ENCODE measurements at regions not wholly inside any gene's neighbourhood (a gene's known extent, or its start where the extent isn't known, plus 50 kb on each side); places are given as distances from the start of the nearest gene placed in this dataset.

DNA sequence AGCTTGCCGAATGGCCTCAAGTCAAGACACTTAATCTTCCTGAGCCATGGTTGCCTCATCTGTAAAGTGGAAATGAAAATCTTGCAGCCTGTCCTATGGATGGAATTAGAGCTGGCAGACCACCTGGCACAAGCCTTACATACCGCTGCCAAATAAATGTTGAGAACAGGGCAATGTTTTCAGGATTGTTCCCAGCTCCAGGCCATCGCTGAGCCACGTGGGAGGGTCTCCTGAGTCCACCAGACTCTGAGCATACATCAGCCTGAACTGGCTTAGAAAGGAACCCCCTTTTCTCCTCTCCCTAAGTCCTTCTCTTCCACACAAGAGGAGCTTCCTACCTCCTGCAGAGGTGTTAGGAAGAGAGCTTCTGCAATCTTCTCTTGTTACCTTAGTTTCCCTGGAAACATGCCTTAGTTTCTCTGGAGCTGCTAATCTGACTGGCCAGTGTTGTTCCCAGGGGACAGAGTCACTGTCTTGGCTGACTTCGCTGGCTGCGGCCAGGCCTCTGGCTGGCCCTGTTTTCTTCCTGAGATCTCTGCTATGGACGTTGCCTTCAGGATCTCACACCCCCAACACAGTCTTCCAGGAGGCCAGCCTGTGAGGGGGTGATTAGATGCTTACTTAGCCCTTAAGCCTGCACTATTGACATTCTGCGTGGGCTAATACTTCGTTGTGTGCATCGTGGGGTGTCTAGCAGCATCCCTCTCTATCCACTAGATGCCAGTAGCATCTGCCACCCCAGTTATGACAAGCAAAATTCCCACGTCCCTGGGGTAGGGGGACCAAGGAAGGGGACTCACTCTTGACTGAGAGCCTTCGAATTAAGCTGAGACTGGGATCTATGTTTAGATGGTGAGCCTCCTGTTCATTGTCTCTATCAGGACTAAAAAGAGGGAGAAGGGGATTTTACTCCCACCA is 62.2 kb downstream of the BOD1 start:
- Histone ChIP-seq H3K9me3 (ENCODE audit: insufficient read depth, low read depth, low read length) (no peaks in the 10 kb centered on the region), H3K79me2 (ENCODE audit: control insufficient read depth, insufficient read depth, low read length, poor library complexity) (no peaks in the 10 kb centered on the region), H2BK12ac (ENCODE audit: low read length) (no peak overlapping the region), H3K27me3 (ENCODE audit: insufficient read depth, low read length) (no peaks in the 10 kb centered on the region), H2AFZ (ENCODE audit: insufficient read depth, low read length, poor library complexity) (no peak overlapping the region), H3K4ac (ENCODE audit: low read depth, low read length) (no peak overlapping the region), H3K27ac (ENCODE audit: low read depth, low read length) (no peak overlapping the region), H3K23ac (ENCODE audit: low read length) (no peak overlapping the region), H2BK120ac (ENCODE audit: insufficient read depth, low read length, poor library complexity) (no peak overlapping the region), H4K91ac (ENCODE audit: low read depth, low read length) (no peak overlapping the region), H3K79me1 (ENCODE audit: low read length) (no peaks in the 10 kb centered on the region), H2BK5ac (ENCODE audit: low read depth, low read length, poor library complexity) (no peak overlapping the region), H2AK5ac (ENCODE audit: low read length) (no peak overlapping the region), H3K4me2 (ENCODE audit: low read length) (no peak overlapping the region), H3K4me1 (ENCODE audit: control insufficient read depth in 1 of 2, insufficient read depth in 2 of 2, low read length in 2 of 2) (no peaks in the 10 kb centered on the region), H4K12ac (ENCODE audit: low read depth, low read length) (no peak overlapping the region), H4K8ac (ENCODE audit: low read depth, low read length) (no peak overlapping the region), H3K9ac (ENCODE audit: low read length) (no peak overlapping the region), H3K18ac (ENCODE audit: low read length) (no peak overlapping the region), H3K14ac (ENCODE audit: low read length) (no peak overlapping the region), H3K4me3 (ENCODE audit: low read depth, low read length) (no peak overlapping the region), H3K36me3 (ENCODE audit: control insufficient read depth in 1 of 2, insufficient read depth in 2 of 2, low read length in 2 of 2) (no peaks in the 10 kb centered on the region)
- no CpG with 5 or more reads among the region's 12 CpGs for WGBS (ENCODE audit: extremely low coverage, insufficient coverage, insufficient read length)
- DNase-seq: no peak

DNA sequence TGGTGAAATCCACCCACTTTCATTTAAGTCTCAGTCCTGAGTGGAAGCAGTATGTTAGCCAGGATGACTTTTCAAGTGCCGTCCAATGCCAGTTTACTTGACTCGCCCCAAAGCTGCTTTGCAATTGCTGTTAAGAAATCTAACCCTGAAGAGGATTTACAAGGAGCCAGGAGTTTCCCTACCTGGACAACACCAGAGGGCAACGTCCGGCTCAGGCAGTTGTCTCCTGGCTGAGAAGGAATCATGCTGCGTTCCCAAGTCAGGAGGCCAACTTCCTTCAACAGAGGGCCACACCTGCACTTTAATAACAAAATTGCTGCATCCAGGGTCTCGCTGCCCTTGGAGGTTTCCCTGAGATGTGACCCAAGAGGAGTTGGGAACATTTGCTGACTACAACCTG is 65.8 kb downstream of the BOD1 start:
- Histone ChIP-seq H3K14ac (ENCODE audit: low read length) (no peak overlapping the region), H4K12ac (ENCODE audit: low read depth, low read length) (no peak overlapping the region), H3K9me3 (ENCODE audit: insufficient read depth, low read depth, low read length) (no peaks in the 10 kb centered on the region), H3K9ac (ENCODE audit: low read length) (no peak overlapping the region), H3K4me3 (ENCODE audit: low read depth, low read length) (no peak overlapping the region), H3K27me3 (ENCODE audit: insufficient read depth, low read length) (no peaks in the 10 kb centered on the region), H2BK5ac (ENCODE audit: low read depth, low read length, poor library complexity) (no peak overlapping the region), H2BK120ac (ENCODE audit: insufficient read depth, low read length, poor library complexity) (no peak overlapping the region), H4K8ac (ENCODE audit: low read depth, low read length) (no peak overlapping the region), H4K91ac (ENCODE audit: low read depth, low read length) (no peak overlapping the region), H3K4ac (ENCODE audit: low read depth, low read length) (no peak overlapping the region), H3K18ac (ENCODE audit: low read length) (no peak overlapping the region), H2BK12ac (ENCODE audit: low read length) (no peak overlapping the region), H3K4me2 (ENCODE audit: low read length) (no peak overlapping the region), H3K36me3 (ENCODE audit: control insufficient read depth in 1 of 2, insufficient read depth in 2 of 2, low read length in 2 of 2) (no peaks in the 10 kb centered on the region), H2AFZ (ENCODE audit: insufficient read depth, low read length, poor library complexity) (no peak overlapping the region), H3K23ac (ENCODE audit: low read length) (no peak overlapping the region), H3K79me1 (ENCODE audit: low read length) (no peaks in the 10 kb centered on the region), H3K4me1 (ENCODE audit: control insufficient read depth in 1 of 2, insufficient read depth in 2 of 2, low read length in 2 of 2) (no peaks in the 10 kb centered on the region), H2AK5ac (ENCODE audit: low read length) (no peak overlapping the region), H3K79me2 (ENCODE audit: control insufficient read depth, insufficient read depth, low read length, poor library complexity) (no peaks in the 10 kb centered on the region), H3K27ac (ENCODE audit: low read depth, low read length) (no peak overlapping the region)
- no CpG with 5 or more reads among the region's 6 CpGs for WGBS (ENCODE audit: extremely low coverage, insufficient coverage, insufficient read length)
- no peak for DNase-seq

DNA sequence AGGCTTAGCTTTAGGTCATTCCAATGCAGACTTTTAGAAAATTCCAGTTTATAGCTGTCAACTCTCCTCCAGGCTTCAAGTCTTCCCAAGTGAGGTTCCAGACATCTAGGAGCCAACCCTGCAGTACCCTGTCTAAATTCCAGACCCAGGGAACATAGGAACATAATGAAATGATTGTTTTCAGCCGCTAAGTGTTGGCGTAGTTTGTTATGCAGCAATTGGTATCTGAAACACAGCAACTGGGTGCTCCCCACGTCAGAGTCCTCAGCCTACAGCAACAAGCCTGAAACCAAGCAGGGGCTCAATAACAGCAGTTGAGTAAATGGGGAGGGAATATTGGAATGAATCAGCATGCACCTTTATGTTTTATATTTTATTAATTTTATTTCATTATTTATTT is 66.8 kb downstream of the BOD1 start:
- Histone ChIP-seq H4K8ac (ENCODE audit: low read depth, low read length) (no peak overlapping the region), H3K9me3 (ENCODE audit: insufficient read depth, low read depth, low read length) (no peaks in the 10 kb centered on the region)
- no peak for DNase-seq

DNA sequence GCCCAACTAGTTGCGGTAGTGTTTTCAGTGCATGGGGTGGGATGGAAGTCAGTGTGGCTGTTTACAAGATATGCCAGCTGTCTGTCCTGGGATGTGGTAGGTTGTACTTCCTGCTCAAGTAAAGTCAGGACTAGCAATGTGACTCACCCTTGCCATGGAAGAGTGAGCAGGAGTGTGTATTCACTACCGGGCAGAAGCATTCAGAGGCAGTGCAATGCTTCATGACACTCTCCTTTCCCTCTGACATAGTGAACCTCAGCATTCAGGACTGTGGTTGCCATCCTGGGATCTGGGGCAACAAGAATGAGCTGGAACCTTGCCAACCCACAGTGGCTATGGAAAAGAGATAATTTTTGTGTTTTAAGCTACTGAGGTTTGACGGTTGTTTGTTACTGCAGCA is 68.9 kb downstream of the BOD1 start:
- no peak overlapping the region for H2AK5ac ChIP-seq (ENCODE audit: low read length)
- H3K4me3 ChIP-seq (ENCODE audit: low read depth, low read length): no peak overlapping the region
- H3K27me3 ChIP-seq (ENCODE audit: insufficient read depth, low read length): no peaks in the 10 kb centered on the region
- H3K27ac ChIP-seq (ENCODE audit: low read depth, low read length): no peak overlapping the region
- H2AFZ ChIP-seq (ENCODE audit: insufficient read depth, low read length, poor library complexity): no peak overlapping the region
- H2BK5ac ChIP-seq (ENCODE audit: low read depth, low read length, poor library complexity): no peak overlapping the region
- H4K8ac ChIP-seq (ENCODE audit: low read depth, low read length): no peak overlapping the region
- no peak overlapping the region for H3K14ac ChIP-seq (ENCODE audit: low read length)
- DNase-seq: no peak
- no peaks in the 10 kb centered on the region for H3K9me3 ChIP-seq (ENCODE audit: insufficient read depth, low read depth, low read length)
- H2BK12ac ChIP-seq (ENCODE audit: low read length): no peak overlapping the region
- H3K4me1 ChIP-seq (ENCODE audit: control insufficient read depth in 1 of 2, insufficient read depth in 2 of 2, low read length in 2 of 2): no peaks in the 10 kb centered on the region
- H3K36me3 ChIP-seq (ENCODE audit: control insufficient read depth in 1 of 2, insufficient read depth in 2 of 2, low read length in 2 of 2): no peaks in the 10 kb centered on the region
- H4K12ac ChIP-seq (ENCODE audit: low read depth, low read length): no peak overlapping the region
- H3K4ac ChIP-seq (ENCODE audit: low read depth, low read length): no peak overlapping the region
- WGBS (ENCODE audit: extremely low coverage, insufficient coverage, insufficient read length): no CpG with 5 or more reads among the region's 3 CpGs
- no peak overlapping the region for H2BK120ac ChIP-seq (ENCODE audit: insufficient read depth, low read length, poor library complexity)
- no peak overlapping the region for H3K23ac ChIP-seq (ENCODE audit: low read length)
- no peak overlapping the region for H4K91ac ChIP-seq (ENCODE audit: low read depth, low read length)
- H3K79me2 ChIP-seq (ENCODE audit: control insufficient read depth, insufficient read depth, low read length, poor library complexity): no peaks in the 10 kb centered on the region
- H3K4me2 ChIP-seq (ENCODE audit: low read length): no peak overlapping the region
- no peak overlapping the region for H3K18ac ChIP-seq (ENCODE audit: low read length)
- H3K79me1 ChIP-seq (ENCODE audit: low read length): no peaks in the 10 kb centered on the region
- no peak overlapping the region for H3K9ac ChIP-seq (ENCODE audit: low read length)

More for the DNA sequence above, 66.8 kb downstream of the BOD1 start:
- Histone ChIP-seq H3K18ac (ENCODE audit: low read length) (no peak overlapping the region), H2AFZ (ENCODE audit: insufficient read depth, low read length, poor library complexity) (no peak overlapping the region), H3K9ac (ENCODE audit: low read length) (no peak overlapping the region), H3K4me2 (ENCODE audit: low read length) (no peak overlapping the region), H2BK5ac (ENCODE audit: low read depth, low read length, poor library complexity) (no peak overlapping the region), H3K79me1 (ENCODE audit: low read length) (no peaks in the 10 kb centered on the region), H4K91ac (ENCODE audit: low read depth, low read length) (no peak overlapping the region), H3K14ac (ENCODE audit: low read length) (no peak overlapping the region), H3K36me3 (ENCODE audit: control insufficient read depth in 1 of 2, insufficient read depth in 2 of 2, low read length in 2 of 2) (no peaks in the 10 kb centered on the region), H2BK12ac (ENCODE audit: low read length) (no peak overlapping the region), H3K23ac (ENCODE audit: low read length) (no peak overlapping the region), H2AK5ac (ENCODE audit: low read length) (no peak overlapping the region), H4K12ac (ENCODE audit: low read depth, low read length) (no peak overlapping the region), H3K4me3 (ENCODE audit: low read depth, low read length) (no peak overlapping the region), H3K27ac (ENCODE audit: low read depth, low read length) (no peak overlapping the region), H3K4me1 (ENCODE audit: control insufficient read depth in 1 of 2, insufficient read depth in 2 of 2, low read length in 2 of 2) (no peaks in the 10 kb centered on the region), H3K4ac (ENCODE audit: low read depth, low read length) (no peak overlapping the region), H3K27me3 (ENCODE audit: insufficient read depth, low read length) (no peaks in the 10 kb centered on the region), H3K79me2 (ENCODE audit: control insufficient read depth, insufficient read depth, low read length, poor library complexity) (no peaks in the 10 kb centered on the region), H2BK120ac (ENCODE audit: insufficient read depth, low read length, poor library complexity) (no peak overlapping the region)
- WGBS (ENCODE audit: extremely low coverage, insufficient coverage, insufficient read length): no CpG with 5 or more reads among the region's 3 CpGs
